PC-9 (cell line): ENCODE measurements at regions not wholly inside any gene's neighbourhood (a gene's known extent, or its start where the extent isn't known, plus 50 kb on each side); places are given as distances from the start of the nearest gene placed in this dataset.

ENCODE experiments used
- EZH2 ChIP-seq: fragments of 200-600 bp; sonication (generic); IDR thresholded peaks from 2 replicates; pipeline ENCODE4 v1.8.0; 2017; ENCODE audit warnings: antibody characterized with exemption, low read depth
- TF ChIP-seq, protein P1 (sequence below): fragments of 200-600 bp; sonication (generic); conservative IDR thresholded peaks from 2 replicates; pipeline ENCODE4 v1.6.1; 2017; ENCODE audit warnings: mixed run types, antibody characterized with exemption, mild to moderate bottlenecking, moderate library complexity

DNA sequence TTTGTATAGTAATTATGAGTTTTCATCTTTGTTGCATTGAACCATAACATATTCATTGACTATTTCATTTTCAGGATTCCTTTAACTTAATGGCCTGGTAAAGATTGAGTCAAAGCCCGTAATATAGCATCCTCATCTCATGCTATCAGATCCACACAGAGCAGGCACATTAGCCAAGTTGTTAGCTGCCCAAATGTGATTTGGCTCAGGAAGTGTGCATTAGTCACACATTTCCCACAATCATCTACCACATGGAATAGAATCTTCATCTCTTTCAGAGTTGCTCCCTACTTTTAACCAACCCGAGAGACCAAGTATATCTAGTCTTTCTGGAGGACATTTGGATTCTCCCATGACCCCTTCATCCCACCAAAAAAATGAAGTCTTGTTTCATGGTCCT lies 481.0 kb upstream of the PTGER4 start:
- TF ChIP-seq, protein P1, sequence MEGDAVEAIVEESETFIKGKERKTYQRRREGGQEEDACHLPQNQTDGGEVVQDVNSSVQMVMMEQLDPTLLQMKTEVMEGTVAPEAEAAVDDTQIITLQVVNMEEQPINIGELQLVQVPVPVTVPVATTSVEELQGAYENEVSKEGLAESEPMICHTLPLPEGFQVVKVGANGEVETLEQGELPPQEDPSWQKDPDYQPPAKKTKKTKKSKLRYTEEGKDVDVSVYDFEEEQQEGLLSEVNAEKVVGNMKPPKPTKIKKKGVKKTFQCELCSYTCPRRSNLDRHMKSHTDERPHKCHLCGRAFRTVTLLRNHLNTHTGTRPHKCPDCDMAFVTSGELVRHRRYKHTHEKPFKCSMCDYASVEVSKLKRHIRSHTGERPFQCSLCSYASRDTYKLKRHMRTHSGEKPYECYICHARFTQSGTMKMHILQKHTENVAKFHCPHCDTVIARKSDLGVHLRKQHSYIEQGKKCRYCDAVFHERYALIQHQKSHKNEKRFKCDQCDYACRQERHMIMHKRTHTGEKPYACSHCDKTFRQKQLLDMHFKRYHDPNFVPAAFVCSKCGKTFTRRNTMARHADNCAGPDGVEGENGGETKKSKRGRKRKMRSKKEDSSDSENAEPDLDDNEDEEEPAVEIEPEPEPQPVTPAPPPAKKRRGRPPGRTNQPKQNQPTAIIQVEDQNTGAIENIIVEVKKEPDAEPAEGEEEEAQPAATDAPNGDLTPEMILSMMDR = no peak
- TF ChIP-seq EZH2 = no peak
